ENCODE measurements at regions not wholly inside any gene's neighbourhood (a gene's known extent, or its start where the extent isn't known, plus 50 kb on each side); places are given as distances from the start of the nearest gene placed in this dataset.

- Histone ChIP-seq H3K27me3 (ENCODE audit: control insufficient read depth, insufficient read depth, low read length) (no peaks in the 10 kb centered on the region), H3K4me3 (ENCODE audit: low read depth, low read length) (no peak overlapping the region), H3K9ac (no peak overlapping the region), H3K4me1 (no peaks in the 10 kb centered on the region), H3K36me3 (ENCODE audit: control insufficient read depth, insufficient read depth, low read length) (no peaks in the 10 kb centered on the region), H3K27ac (no peak overlapping the region), H3K79me2 (no peaks in the 10 kb centered on the region), H3K9me3 (ENCODE audit: control insufficient read depth, low read length) (no peaks in the 10 kb centered on the region), H2AFZ (no peak overlapping the region), H3K4me2 (ENCODE audit: low read length) (no peak overlapping the region)
- no peak for TF ChIP-seq CTCF (IDR thresholded peaks at IDR 0.05)
Observed at GRCh38 chr2:16244153-16244965, 304.0 kb downstream of the MYCN start.

- Histone ChIP-seq H3K79me2 (no peaks in the 10 kb centered on the region), H3K4me1 (no peaks in the 10 kb centered on the region), H3K9me3 (ENCODE audit: control insufficient read depth, low read length) (no peaks in the 10 kb centered on the region), H3K36me3 (ENCODE audit: control insufficient read depth, insufficient read depth, low read length) (no peaks in the 10 kb centered on the region), H3K27me3 (ENCODE audit: control insufficient read depth, insufficient read depth, low read length) (no peaks in the 10 kb centered on the region), H3K4me3 (ENCODE audit: low read depth, low read length) (no peak overlapping the region), H2AFZ (no peak overlapping the region), H3K27ac (no peak overlapping the region), H3K4me2 (ENCODE audit: low read length) (no peak overlapping the region), H3K9ac (no peak overlapping the region)
- no peak for TF ChIP-seq CTCF (IDR thresholded peaks at IDR 0.05)
Observed at GRCh38 chr2:16243411-16243996, 303.2 kb downstream of the MYCN start.

- H3K36me3 ChIP-seq (ENCODE audit: control insufficient read depth, insufficient read depth, low read length), result no peaks in the 10 kb centered on the region
- no peak overlapping the region for H2AFZ ChIP-seq
- H3K4me2 ChIP-seq (ENCODE audit: low read length), result no peak overlapping the region
- H3K79me2 ChIP-seq, result no peaks in the 10 kb centered on the region
- no peaks in the 10 kb centered on the region for H3K4me1 ChIP-seq
- H3K27ac ChIP-seq, result no peak overlapping the region
- no peak for TF ChIP-seq CTCF (IDR thresholded peaks at IDR 0.05)
- no peak overlapping the region for H3K9ac ChIP-seq
- H3K4me3 ChIP-seq (ENCODE audit: low read depth, low read length), result no peak overlapping the region
- no peaks in the 10 kb centered on the region for H3K9me3 ChIP-seq (ENCODE audit: control insufficient read depth, low read length)
- H3K27me3 ChIP-seq (ENCODE audit: control insufficient read depth, insufficient read depth, low read length), result no peaks in the 10 kb centered on the region
Observed at GRCh38 chr2:16242906-16243305, 302.6 kb downstream of the MYCN start.

GRCh38 chr2:16241166-16242160 lies 301.1 kb downstream of the MYCN start:
- H3K4me2 ChIP-seq (ENCODE audit: low read length), result no peak overlapping the region
- no peaks in the 10 kb centered on the region for H3K27me3 ChIP-seq (ENCODE audit: control insufficient read depth, insufficient read depth, low read length)
- no peaks in the 10 kb centered on the region for H3K79me2 ChIP-seq
- no peak overlapping the region for H2AFZ ChIP-seq
- H3K9me3 ChIP-seq (ENCODE audit: control insufficient read depth, low read length), result no peaks in the 10 kb centered on the region
- no peaks in the 10 kb centered on the region for H3K36me3 ChIP-seq (ENCODE audit: control insufficient read depth, insufficient read depth, low read length)
- H3K4me3 ChIP-seq (ENCODE audit: low read depth, low read length), result no peak overlapping the region
- no peak for TF ChIP-seq CTCF (IDR thresholded peaks at IDR 0.05)
- no peak overlapping the region for H3K27ac ChIP-seq
- no peak overlapping the region for H3K9ac ChIP-seq
- H3K4me1 ChIP-seq, result no peaks in the 10 kb centered on the region
